Activated CD4-positive, alpha-beta T cell treated with anti-CD3 and anti-CD28 coated beads, Interleukin-2, Interleukin-4, amounts not matched to agents 100 ng/mL and 50 ng/mL, durations not matched to agents 16 hours and 8 hours (primary cell): ENCODE measurements at regions not wholly inside any gene's neighbourhood (a gene's known extent, or its start where the extent isn't known, plus 50 kb on each side); places are given as distances from the start of the nearest gene placed in this dataset.
"Not testable (repeated sequence)": the region's sequence is repeated elsewhere in the genome, so short reads cannot be mapped to it uniquely, and the experiment has no call there.

ENCODE experiments used
- DNase-seq: peaks from one replicate; pipeline ENCODE4 v3.0.0-alpha.2; 2020; ENCODE audit warnings: low spot score

GRCh38 chrX:145393702-145394235 is 146.5 kb downstream of the SPANXN1 start:
- DNase-seq: peak; percentile 28

GRCh38 chrX:145394344-145394743 is 147.0 kb downstream of the SPANXN1 start:
- DNase-seq: no peak

GRCh38 chrX:145396612-145397011 is 149.3 kb downstream of the SPANXN1 start:
- no peak for DNase-seq

- DNase-seq: peak; percentile 42
These were observed 157.7 kb downstream of the SPANXN1 start for GRCh38 chrX:145405012-145405411.

GRCh38 chrX:145410622-145411021 is 163.3 kb downstream of the SPANXN1 start:
- no peak for DNase-seq

GRCh38 chrX:145436211-145436610 is 188.9 kb downstream of the SPANXN1 start:
- DNase-seq: not testable (repeated sequence)

GRCh38 chrX:145464650-145465049 is 217.3 kb downstream of the SPANXN1 start:
- no peak for DNase-seq

GRCh38 chrX:145475725-145476124 is 228.4 kb downstream of the SPANXN1 start:
- no peak for DNase-seq

- DNase-seq: no peak
These were observed 237.4 kb downstream of the SPANXN1 start for GRCh38 chrX:145484740-145485139.

- DNase-seq: no peak
These were observed 255.4 kb downstream of the SPANXN1 start for GRCh38 chrX:145502670-145503069.

GRCh38 chrX:145506214-145506613 is 258.9 kb downstream of the SPANXN1 start:
- no peak for DNase-seq

GRCh38 chrX:145524931-145525330 is 277.6 kb downstream of the SPANXN1 start:
- no peak for DNase-seq

- no peak for DNase-seq
These were observed 285.0 kb downstream of the SPANXN1 start for GRCh38 chrX:145532176-145532780.

GRCh38 chrX:145533534-145533933 is 284.1 kb upstream of the SLITRK2 start:
- DNase-seq: no peak

GRCh38 chrX:145549496-145549895 is 268.1 kb upstream of the SLITRK2 start:
- no peak for DNase-seq

GRCh38 chrX:145552643-145553042 is 265.0 kb upstream of the SLITRK2 start:
- no peak for DNase-seq

- no peak for DNase-seq
These were observed 263.9 kb upstream of the SLITRK2 start for GRCh38 chrX:145553702-145554101.

- no peak for DNase-seq
These were observed 254.5 kb upstream of the SLITRK2 start for GRCh38 chrX:145563159-145563558.

- DNase-seq: no peak
These were observed 207.6 kb upstream of the SLITRK2 start for GRCh38 chrX:145609951-145610511.

- DNase-seq: no peak
These were observed 203.7 kb upstream of the SLITRK2 start for GRCh38 chrX:145613894-145614293.

- DNase-seq: no peak
These were observed 197.0 kb upstream of the SLITRK2 start for GRCh38 chrX:145620666-145621065.

GRCh38 chrX:145623453-145623852 is 194.2 kb upstream of the SLITRK2 start:
- DNase-seq: no peak

- DNase-seq: no peak
These were observed 187.5 kb upstream of the SLITRK2 start for GRCh38 chrX:145630081-145630480.
